Transverse colon (tissue), 4 donors: ENCODE measurements at regions not wholly inside any gene's neighbourhood (a gene's known extent, or its start where the extent isn't known, plus 50 kb on each side); places are given as distances from the start of the nearest gene placed in this dataset.
A peak's percentile ranks its signal among the peaks of the same experiment; 100 is the strongest.

Source experiments
- DNase-seq: peaks from one replicate; pipeline ENCODE4 v3.0.0-alpha.2; 2019
- H3K27ac ChIP-seq, 4 donors: fragments of 200-600 bp; sonication (generic); 2 replicates each; pipeline ENCODE4 v1.5.1; 2016 to 2018; ENCODE audit warnings: inconsistent platforms in 4 of 4
- H3K27me3 ChIP-seq: fragments of 200-600 bp; sonication (generic); 2 replicates; pipeline ENCODE4 v1.5.1; 2017; ENCODE audit warnings: inconsistent platforms
- H3K36me3 ChIP-seq, 4 donors: fragments of 200-600 bp; sonication (generic); 2 replicates each; pipeline ENCODE4 v1.5.1; 2017 to 2019; ENCODE audit warnings: inconsistent platforms in 4 of 4
- H3K4me1 ChIP-seq, 4 donors: fragments of 200-600 bp; sonication (generic); 2 replicates each; pipeline ENCODE4 v1.5.1; 2017 to 2020; ENCODE audit warnings: inconsistent platforms in 4 of 4
- H3K4me3 ChIP-seq, 4 donors: fragments of 200-600 bp; sonication (generic); 1 replicate in 1 of 4; 2 replicates in 3 of 4; pipeline versions ENCODE4 v1.5.1 to v1.6.1; 2017 to 2019; ENCODE audit warnings: inconsistent platforms in 4 of 4
- H3K9me3 ChIP-seq, 2 donors: fragments of 200-600 bp; sonication (generic); 2 replicates each; pipeline ENCODE4 v1.5.1; 2017 to 2019; ENCODE audit warnings: inconsistent platforms in 2 of 2
- CTCF ChIP-seq, 5 experiments: fragments of 200-600 bp in 3 of 5; fragments of 450-650 bp in 2 of 5; sonication (generic) in 3 of 5; IDR thresholded peaks; 1 replicate in 2 of 5; 2 replicates in 3 of 5; pipeline ENCODE4 v1.5.1; 2016 to 2017; ENCODE audit warnings: antibody characterized with exemption in 5 of 5, inconsistent platforms in 3 of 5, mild to moderate bottlenecking in 2 of 5, moderate library complexity in 1 of 5
- EP300 ChIP-seq: sonication (generic); formaldehyde crosslinking; IDR thresholded peaks from one replicate; pipeline ENCODE4 v1.6.1; 2017; ENCODE audit warnings: antibody characterized with exemption, low read depth
- POLR2A ChIP-seq: fragments of 450-650 bp; IDR thresholded peaks from one replicate; pipeline ENCODE4 v1.6.1; 2016; ENCODE audit warnings: antibody characterized with exemption, mild to moderate bottlenecking, moderate library complexity
- POLR2AphosphoS5 ChIP-seq, 3 donors: sonication (generic); formaldehyde crosslinking; IDR thresholded peaks; one replicate each; pipeline ENCODE4 v1.6.1; 2016; ENCODE audit warnings: antibody characterized with exemption in 3 of 3
- WGBS, 2 donors: methylation state at CpG; one replicate each; pipeline ENCODE4 v1.1.5; 2018; ENCODE audit warnings: low coverage in 1 of 2; 5-methylcytosine and 5-hydroxymethylcytosine counted together
- in situ Hi-C, 4 donors: fragments of 200-750 bp; cut with MboI; loops; one replicate each; pipeline versions ENCODE4 v1.15.0 to v1.15.1; 2017; ENCODE audit warnings: low sequenced_read_pairs in 3 of 4, low pct_ligation_motif_present in 1 of 4, low pct_unique_long_range_greater_than_20kb in 1 of 4
- intact Hi-C: fragments of 100-400 bp; cut with DNase I; formaldehyde crosslinking; loops from one replicate; pipeline ENCODE4 v1.15.1; 2023; ENCODE audit warnings: low total_unique reads

DNA sequence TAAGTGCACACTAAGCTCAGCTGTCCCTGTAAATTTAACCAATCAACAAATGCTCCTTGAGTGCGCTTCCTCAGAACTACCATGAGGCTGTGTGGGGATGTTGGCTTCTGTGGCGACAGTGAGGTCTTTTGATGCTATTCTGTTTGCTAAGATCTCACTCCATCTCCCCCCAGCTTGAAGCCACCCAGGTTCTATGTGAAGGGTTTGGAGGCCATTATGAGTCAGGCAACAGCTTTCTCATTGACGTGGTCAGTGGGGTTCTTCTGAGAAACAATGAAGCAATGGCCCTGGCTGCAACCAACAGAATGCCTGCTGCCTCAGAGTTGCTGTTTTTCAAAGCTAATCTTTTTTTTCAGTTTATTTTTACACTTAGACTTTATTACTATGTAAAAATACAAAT is 205.5 kb downstream of the PTBP2 start:
- no peak for DNase-seq
- H3K27me3 ChIP-seq, result no peaks in the 10 kb centered on the region
- TF ChIP-seq CTCF (IDR thresholded peaks at IDR 0.05) (no peak), POLR2AphosphoS5 (IDR thresholded peaks at IDR 0.05) (no peak), EP300 (no peak), POLR2A (no peak)
- WGBS, 2 donors, result 72 to 81% methylated on average over 3 of the region's 3 CpGs
- H3K4me1 ChIP-seq, result no peaks in the 10 kb centered on the region
- no peak overlapping the region for H3K27ac ChIP-seq
- intact Hi-C loops (no loop called here), in situ Hi-C loops (no loop called here)
- no peak overlapping the region for H3K4me3 ChIP-seq
- peaks cover 0 to 10% of the 10 kb centered on the region in 2 donors for H3K9me3 ChIP-seq
- H3K36me3 ChIP-seq, result no peaks in the 10 kb centered on the region

GRCh38 chr1:96931136-96931535 is 209.6 kb downstream of the PTBP2 start:
- no peaks in the 10 kb centered on the region for H3K9me3 ChIP-seq
- in situ Hi-C loops, result no loop called here
- no peak for DNase-seq
- no peak overlapping the region for H3K4me3 ChIP-seq
- no peaks in the 10 kb centered on the region for H3K36me3 ChIP-seq
- peaks cover 0 to 9% (median 1%) of the 10 kb centered on the region in 4 donors for H3K4me1 ChIP-seq
- intact Hi-C loops, result no loop called here
- H3K27ac ChIP-seq, result peak overlapping the region in 2 of 4 donors; percentile 18 to 23
- H3K27me3 ChIP-seq, result no peaks in the 10 kb centered on the region
- TF ChIP-seq EP300, result no peak
- no peak for TF ChIP-seq POLR2AphosphoS5 (IDR thresholded peaks at IDR 0.05)
- TF ChIP-seq CTCF (IDR thresholded peaks at IDR 0.05), result no peak
- TF ChIP-seq POLR2A, result no peak

DNA sequence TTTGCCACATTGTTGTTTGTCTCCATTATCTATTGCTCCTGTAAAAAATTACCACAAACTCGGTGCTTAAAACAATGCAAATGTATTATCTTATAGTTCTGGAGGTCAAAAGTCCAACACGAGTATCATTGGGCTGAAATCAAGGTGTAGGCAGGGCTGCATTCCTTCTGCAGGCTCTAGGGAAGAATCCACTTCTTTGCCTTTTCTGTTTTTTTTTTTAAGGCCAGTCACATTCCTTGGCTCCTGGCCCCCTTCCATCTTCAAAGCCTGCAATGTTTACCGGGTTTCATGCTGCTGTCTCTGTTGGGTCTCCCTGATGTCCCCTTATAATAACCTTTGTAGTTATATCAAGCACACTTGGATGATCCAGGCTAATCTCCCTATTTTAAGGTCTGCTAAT is 212.7 kb downstream of the PTBP2 start:
- whole genome bisulfite sequencing, 2 donors, result 6 to 27% methylated on average over 3 of the region's 3 CpGs
- H3K27me3 ChIP-seq, result no peaks in the 10 kb centered on the region
- no peak overlapping the region for H3K4me3 ChIP-seq
- no peak for DNase-seq
- peaks cover 0 to 9% (median 1%) of the 10 kb centered on the region in 4 donors for H3K4me1 ChIP-seq
- TF ChIP-seq CTCF (IDR thresholded peaks at IDR 0.05), result no peak
- in situ Hi-C loops (no loop called here), intact Hi-C loops (no loop called here)
- H3K36me3 ChIP-seq, result no peaks in the 10 kb centered on the region
- no peaks in the 10 kb centered on the region for H3K9me3 ChIP-seq
- H3K27ac ChIP-seq, result peak overlapping the region in 2 of 4 donors; percentile 18

DNA sequence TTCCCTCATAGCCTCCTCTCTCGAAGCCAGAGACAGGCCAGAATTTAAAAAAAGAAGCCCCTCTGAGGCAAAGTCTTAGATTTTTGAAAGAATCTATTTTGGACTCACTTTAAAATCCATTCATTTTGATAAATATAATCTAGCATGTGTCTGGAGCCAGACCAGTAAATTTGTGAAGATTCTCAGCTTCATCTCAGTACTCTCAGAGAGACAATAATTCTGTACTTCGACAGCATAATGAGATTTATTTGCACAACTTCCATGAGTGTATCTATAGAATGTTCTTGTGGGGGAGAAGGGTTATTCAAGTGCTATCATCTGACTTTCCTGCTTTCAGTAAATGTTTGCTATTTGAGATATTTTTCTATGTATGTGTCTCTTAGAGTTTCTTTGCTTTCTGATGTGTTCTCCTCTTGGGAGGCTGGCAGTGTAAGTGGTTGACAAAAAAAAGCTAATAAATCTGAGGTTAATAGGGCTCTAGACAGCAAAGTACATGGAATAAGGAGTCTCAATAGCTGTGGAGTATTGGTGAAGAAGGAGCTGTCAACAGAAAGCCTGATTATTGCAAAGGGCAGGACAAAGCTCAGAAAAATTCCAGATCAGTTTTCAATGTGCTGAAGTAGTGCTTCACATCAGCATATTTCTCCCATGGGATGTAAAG is 223.0 kb downstream of the PTBP2 start:
- Histone ChIP-seq H3K27ac (no peak overlapping the region), H3K27me3 (no peaks in the 10 kb centered on the region), H3K4me3 (no peak overlapping the region), H3K9me3 (no peaks in the 10 kb centered on the region), H3K36me3 (no peaks in the 10 kb centered on the region), H3K4me1 (no peaks in the 10 kb centered on the region)
- intact Hi-C loops (no loop called here), in situ Hi-C loops (no loop called here)
- 40 to 45% methylated on average over 2 of the region's 2 CpGs for WGBS, 2 donors
- DNase-seq, result no peak
- no peak for TF ChIP-seq POLR2AphosphoS5 (IDR thresholded peaks at IDR 0.05)
- no peak for TF ChIP-seq CTCF (IDR thresholded peaks at IDR 0.05)
- TF ChIP-seq POLR2A, result no peak
- no peak for TF ChIP-seq EP300
